GM23248 (cell line): ENCODE measurements at regions not wholly inside any gene's neighbourhood (a gene's known extent, or its start where the extent isn't known, plus 50 kb on each side); places are given as distances from the start of the nearest gene placed in this dataset.

Experiments
- DNase-seq: peaks from one replicate; pipeline ENCODE4 v3.0.0-alpha.2; 2015
- H2AFZ ChIP-seq: fragments of 200-600 bp; sonication (generic); 2 replicates; pipeline ENCODE4 v1.6.1; 2016; ENCODE audit warnings: antibody characterized with exemption
- H3F3A ChIP-seq: fragments of 200-600 bp; sonication (generic); 2 replicates; pipeline ENCODE4 v1.6.1; 2016; ENCODE audit warnings: mild to moderate bottlenecking, antibody characterized with exemption, mixed run types; ENCODE audit not compliant: insufficient read depth
- H3K27ac ChIP-seq: fragments of 200-600 bp; sonication (generic); 2 replicates; pipeline ENCODE4 v1.5.1; 2016; ENCODE audit warnings: mild to moderate bottlenecking
- H3K27me3 ChIP-seq: fragments of 200-600 bp; sonication (generic); replicated peaks from 2 replicates; pipeline ENCODE4 v1.6.1; 2016; ENCODE audit warnings: mild to moderate bottlenecking; ENCODE audit not compliant: insufficient read depth
- H3K36me3 ChIP-seq: fragments of 200-600 bp; sonication (generic); 2 replicates; pipeline ENCODE4 v1.6.1; 2016; ENCODE audit warnings: low read depth, mild to moderate bottlenecking
- H3K4me1 ChIP-seq: fragments of 200-600 bp; sonication (generic); 2 replicates; pipeline ENCODE4 v1.6.1; 2016; ENCODE audit warnings: mild to moderate bottlenecking; ENCODE audit not compliant: insufficient read depth
- H3K4me2 ChIP-seq: fragments of 200-600 bp; sonication (generic); one replicate; pipeline ENCODE4 v1.6.1; 2016; ENCODE audit warnings: mild to moderate bottlenecking; ENCODE audit not compliant: unreplicated experiment
- H3K4me3 ChIP-seq: fragments of 200-600 bp; sonication (generic); 2 replicates; pipeline ENCODE4 v1.5.1; 2016; ENCODE audit warnings: mild to moderate bottlenecking
- H3K79me2 ChIP-seq: fragments of 200-600 bp; sonication (generic); 2 replicates; pipeline ENCODE4 v1.6.1; 2016; ENCODE audit warnings: mild to moderate bottlenecking; ENCODE audit not compliant: insufficient read depth
- H3K9ac ChIP-seq: fragments of 200-600 bp; sonication (generic); 2 replicates; pipeline ENCODE4 v1.6.1; 2016; ENCODE audit warnings: mild to moderate bottlenecking
- H3K9me2 ChIP-seq: fragments of 200-600 bp; sonication (generic); 2 replicates; pipeline ENCODE4 v1.6.1; 2016; ENCODE audit warnings: mixed run types, mild to moderate bottlenecking, moderate library complexity; ENCODE audit not compliant: insufficient read depth
- H3K9me3 ChIP-seq: fragments of 200-600 bp; sonication (generic); one replicate; pipeline ENCODE4 v1.6.1; 2017; ENCODE audit warnings: low read depth
- H4K20me1 ChIP-seq: fragments of 200-600 bp; sonication (generic); 2 replicates; pipeline ENCODE4 v1.6.0; 2016; ENCODE audit not compliant: insufficient read depth
- EZH2 ChIP-seq: fragments of 200-600 bp; sonication (generic); IDR thresholded peaks from 2 replicates; pipeline ENCODE4 v1.6.1; 2018; ENCODE audit warnings: antibody characterized with exemption, mild to moderate bottlenecking; ENCODE audit not compliant: insufficient read depth, poor library complexity, severe bottlenecking
- EZH2phosphoT487 ChIP-seq: fragments of 200-600 bp; sonication (generic); IDR thresholded peaks from 2 replicates; pipeline ENCODE4 v1.6.1; 2018; ENCODE audit warnings: antibody characterized with exemption, moderate library complexity, mild to moderate bottlenecking, low read depth; ENCODE audit not compliant: insufficient read depth
- WGBS, 2 experiments: methylation state at CpG; one replicate each; pipeline ENCODE4 v1.1.6; 2015 to 2017; ENCODE audit warnings: low lambda C conversion rate in 2 of 2, low coverage in 1 of 2; ENCODE audit errors: missing lambda C conversion rate in 2 of 2; 5-methylcytosine and 5-hydroxymethylcytosine counted together
- in situ Hi-C: fragments of 300-500 bp; cut with MboI; formaldehyde crosslinking; loops from 2 replicates; pipeline ENCODE4 v1.15.0; 2020

GRCh38 chr15:26357653-26358052 lies 415.2 kb downstream of the GABRB3 start:
- Histone ChIP-seq H3K27ac (no peak overlapping the region), H3F3A (no peaks in the 10 kb centered on the region), H2AFZ (no peak overlapping the region), H4K20me1 (no peaks in the 10 kb centered on the region), H3K9ac (no peak overlapping the region), H3K4me2 (no peak overlapping the region), H3K9me2 (no peaks in the 10 kb centered on the region), H3K27me3 (no peaks in the 10 kb centered on the region), H3K79me2 (no peaks in the 10 kb centered on the region), H3K9me3 (no peaks in the 10 kb centered on the region), H3K4me1 (no peaks in the 10 kb centered on the region), H3K36me3 (no peaks in the 10 kb centered on the region), H3K4me3 (no peak overlapping the region)
- no peak for DNase-seq
- 4 to 7% methylated on average over 3 of the region's 3 CpGs for WGBS, 2 experiments
- no peak for TF ChIP-seq EZH2
- TF ChIP-seq EZH2phosphoT487, result no peak
- in situ Hi-C loops, result no loop called here

GRCh38 chr15:26355472-26356074 lies 417.3 kb downstream of the GABRB3 start:
- WGBS, 2 experiments, result 14 to 18% methylated on average over 8 of the region's 8 CpGs
- Histone ChIP-seq H3K9ac (no peak overlapping the region), H3K4me3 (no peak overlapping the region), H2AFZ (no peak overlapping the region), H3K4me1 (no peaks in the 10 kb centered on the region), H4K20me1 (no peaks in the 10 kb centered on the region), H3K4me2 (no peak overlapping the region), H3K27me3 (no peaks in the 10 kb centered on the region), H3F3A (no peaks in the 10 kb centered on the region), H3K9me3 (no peaks in the 10 kb centered on the region), H3K79me2 (no peaks in the 10 kb centered on the region), H3K9me2 (no peaks in the 10 kb centered on the region), H3K27ac (no peak overlapping the region), H3K36me3 (no peaks in the 10 kb centered on the region)
- DNase-seq, result no peak
- no peak for TF ChIP-seq EZH2phosphoT487
- no peak for TF ChIP-seq EZH2
- in situ Hi-C loops, result no loop called here

- H3K36me3 ChIP-seq, result no peaks in the 10 kb centered on the region
- DNase-seq, result no peak
- no peaks in the 10 kb centered on the region for H3K9me2 ChIP-seq
- in situ Hi-C loops, result no loop called here
- no peak overlapping the region for H3K4me2 ChIP-seq
- no peak overlapping the region for H3K9ac ChIP-seq
- H3K27ac ChIP-seq, result no peak overlapping the region
- no peaks in the 10 kb centered on the region for H3K9me3 ChIP-seq
- no peaks in the 10 kb centered on the region for H4K20me1 ChIP-seq
- H3F3A ChIP-seq, result no peaks in the 10 kb centered on the region
- no peak overlapping the region for H2AFZ ChIP-seq
- 19 to 26% methylated on average over 4 of the region's 4 CpGs for WGBS, 2 experiments
- H3K4me3 ChIP-seq, result no peak overlapping the region
- no peaks in the 10 kb centered on the region for H3K4me1 ChIP-seq
- no peaks in the 10 kb centered on the region for H3K79me2 ChIP-seq
- no peak for TF ChIP-seq EZH2
- no peak for TF ChIP-seq EZH2phosphoT487
- no peaks in the 10 kb centered on the region for H3K27me3 ChIP-seq
Observed at GRCh38 chr15:26352909-26353308, 420.0 kb downstream of the GABRB3 start.

- Histone ChIP-seq H3K4me3 (no peak overlapping the region), H4K20me1 (no peaks in the 10 kb centered on the region), H3F3A (no peaks in the 10 kb centered on the region), H3K79me2 (no peaks in the 10 kb centered on the region), H3K4me1 (no peaks in the 10 kb centered on the region), H2AFZ (no peak overlapping the region), H3K9me3 (no peaks in the 10 kb centered on the region), H3K9me2 (no peaks in the 10 kb centered on the region), H3K36me3 (no peaks in the 10 kb centered on the region), H3K27ac (no peak overlapping the region), H3K27me3 (no peaks in the 10 kb centered on the region), H3K4me2 (no peak overlapping the region), H3K9ac (no peak overlapping the region)
- in situ Hi-C loops, result no loop called here
- TF ChIP-seq EZH2, result no peak
- TF ChIP-seq EZH2phosphoT487, result no peak
- WGBS, 2 experiments, result 24 to 27% methylated on average over 4 of the region's 4 CpGs
- no peak for DNase-seq
Observed at GRCh38 chr15:26352406-26352805, 420.5 kb downstream of the GABRB3 start.

GRCh38 chr15:26325495-26325894 lies 447.4 kb downstream of the GABRB3 start:
- no peak overlapping the region for H3K4me2 ChIP-seq
- no peaks in the 10 kb centered on the region for H3K79me2 ChIP-seq
- H3K4me3 ChIP-seq, result no peak overlapping the region
- H4K20me1 ChIP-seq, result no peaks in the 10 kb centered on the region
- H3K9ac ChIP-seq, result no peak overlapping the region
- no peaks in the 10 kb centered on the region for H3K27me3 ChIP-seq
- no peak overlapping the region for H3K27ac ChIP-seq
- H3K9me2 ChIP-seq, result no peaks in the 10 kb centered on the region
- no peaks in the 10 kb centered on the region for H3K4me1 ChIP-seq
- TF ChIP-seq EZH2, result no peak
- no peak for TF ChIP-seq EZH2phosphoT487
- H2AFZ ChIP-seq, result no peak overlapping the region
- in situ Hi-C loops, result no loop called here
- H3K9me3 ChIP-seq, result no peaks in the 10 kb centered on the region
- H3F3A ChIP-seq, result no peaks in the 10 kb centered on the region
- DNase-seq, result no peak
- H3K36me3 ChIP-seq, result no peaks in the 10 kb centered on the region
